ENCODE measurements at regions not wholly inside any gene's neighbourhood (a gene's known extent, or its start where the extent isn't known, plus 50 kb on each side); places are given as distances from the start of the nearest gene placed in this dataset.

- no peak for TF ChIP-seq POLR2A (IDR thresholded peaks at IDR 0.05)
- TF ChIP-seq CTCF (IDR thresholded peaks at IDR 0.05), result no peak
- no peak for TF ChIP-seq POLR2AphosphoS5 (IDR thresholded peaks at IDR 0.05; ENCODE audit: insufficient read depth in 1 of 2, low read depth in 1 of 2)
These were observed 724.6 kb upstream of the TYRP1 start for GRCh38 chr9:11968631-11969030.

Measured in vagina (tissue), 2 donors.